ENCODE measurements at regions not wholly inside any gene's neighbourhood (a gene's known extent, or its start where the extent isn't known, plus 50 kb on each side); places are given as distances from the start of the nearest gene placed in this dataset.

GRCh38 chr3:71893702-71894479 lies 108.9 kb upstream of the PROK2 start:
- TF ChIP-seq, protein P1, sequence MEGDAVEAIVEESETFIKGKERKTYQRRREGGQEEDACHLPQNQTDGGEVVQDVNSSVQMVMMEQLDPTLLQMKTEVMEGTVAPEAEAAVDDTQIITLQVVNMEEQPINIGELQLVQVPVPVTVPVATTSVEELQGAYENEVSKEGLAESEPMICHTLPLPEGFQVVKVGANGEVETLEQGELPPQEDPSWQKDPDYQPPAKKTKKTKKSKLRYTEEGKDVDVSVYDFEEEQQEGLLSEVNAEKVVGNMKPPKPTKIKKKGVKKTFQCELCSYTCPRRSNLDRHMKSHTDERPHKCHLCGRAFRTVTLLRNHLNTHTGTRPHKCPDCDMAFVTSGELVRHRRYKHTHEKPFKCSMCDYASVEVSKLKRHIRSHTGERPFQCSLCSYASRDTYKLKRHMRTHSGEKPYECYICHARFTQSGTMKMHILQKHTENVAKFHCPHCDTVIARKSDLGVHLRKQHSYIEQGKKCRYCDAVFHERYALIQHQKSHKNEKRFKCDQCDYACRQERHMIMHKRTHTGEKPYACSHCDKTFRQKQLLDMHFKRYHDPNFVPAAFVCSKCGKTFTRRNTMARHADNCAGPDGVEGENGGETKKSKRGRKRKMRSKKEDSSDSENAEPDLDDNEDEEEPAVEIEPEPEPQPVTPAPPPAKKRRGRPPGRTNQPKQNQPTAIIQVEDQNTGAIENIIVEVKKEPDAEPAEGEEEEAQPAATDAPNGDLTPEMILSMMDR (conservative IDR thresholded peaks at IDR 0.05; ENCODE audit: low read depth, low read length), result no peak
- DNase-seq (ENCODE audit: low read depth), result no peak
- no peak overlapping the region for H3K4me3 ChIP-seq (ENCODE audit: low read depth, low read length)

DNA sequence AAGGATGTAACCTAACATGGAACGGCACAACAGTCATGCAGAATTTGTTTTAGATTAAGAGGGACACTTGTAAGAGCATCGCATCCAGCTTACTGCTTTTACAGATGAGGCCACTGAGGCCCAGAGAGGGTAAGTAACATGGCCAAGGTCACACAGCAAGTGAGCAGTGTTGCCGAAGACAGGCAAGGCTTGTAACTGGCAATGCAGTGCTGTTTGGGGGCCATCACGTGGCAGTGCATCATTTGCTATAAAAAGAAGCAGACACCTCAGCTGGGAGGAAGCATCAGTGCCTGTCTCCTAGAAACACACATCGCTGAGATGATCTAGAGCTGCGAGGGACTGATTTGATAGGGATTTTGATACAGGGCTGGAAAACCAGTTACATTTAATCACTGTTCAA lies 108.2 kb upstream of the PROK2 start:
- no peak for DNase-seq (ENCODE audit: low read depth)
- TF ChIP-seq, protein P1 (conservative IDR thresholded peaks at IDR 0.05; ENCODE audit: low read depth, low read length), result no peak
- H3K4me3 ChIP-seq (ENCODE audit: low read depth, low read length), result no peak overlapping the region

- TF ChIP-seq, protein P1 (conservative IDR thresholded peaks at IDR 0.05; ENCODE audit: low read depth, low read length), result no peak
- no peak for DNase-seq (ENCODE audit: low read depth)
- H3K4me3 ChIP-seq (ENCODE audit: low read depth, low read length), result no peak overlapping the region
Measured at GRCh38 chr3:71891483-71891882, 106.5 kb upstream of the PROK2 start.

DNA sequence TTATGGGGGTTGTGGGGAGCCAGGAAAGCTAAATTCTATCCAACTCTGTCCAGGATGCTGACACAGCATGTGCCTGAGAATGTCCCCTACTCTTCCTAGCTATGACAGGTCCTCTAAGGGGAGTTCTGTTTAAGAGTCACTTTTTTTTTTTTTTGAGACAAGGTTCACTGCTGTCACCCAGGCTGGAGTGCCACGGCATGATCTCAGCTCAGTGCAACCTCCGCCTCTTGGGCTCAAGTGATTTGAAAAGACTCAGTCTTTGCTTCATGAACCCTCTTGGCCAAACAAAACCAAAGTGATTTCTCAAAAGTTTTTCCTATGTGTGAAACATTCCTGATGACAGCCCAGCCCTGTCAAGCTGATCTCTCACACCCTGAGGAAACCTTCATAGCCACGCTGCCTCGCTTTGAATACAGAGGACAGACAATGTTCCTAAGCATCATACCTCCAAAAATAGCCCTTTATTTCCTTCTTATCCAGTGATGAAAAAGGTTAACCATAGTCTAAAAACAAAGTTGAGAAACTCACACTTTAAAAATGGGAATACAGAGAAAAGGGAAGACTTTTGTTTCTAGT lies 105.5 kb upstream of the PROK2 start:
- TF ChIP-seq, protein P1 (conservative IDR thresholded peaks at IDR 0.05; ENCODE audit: low read depth, low read length), result no peak
- no peak for DNase-seq (ENCODE audit: low read depth)
- no peak overlapping the region for H3K4me3 ChIP-seq (ENCODE audit: low read depth, low read length)

GRCh38 chr3:71887256-71887655 lies 102.3 kb upstream of the PROK2 start:
- TF ChIP-seq, protein P1 (conservative IDR thresholded peaks at IDR 0.05; ENCODE audit: low read depth, low read length), result no peak
- no peak for DNase-seq (ENCODE audit: low read depth)
- H3K4me3 ChIP-seq (ENCODE audit: low read depth, low read length), result no peak overlapping the region

DNA sequence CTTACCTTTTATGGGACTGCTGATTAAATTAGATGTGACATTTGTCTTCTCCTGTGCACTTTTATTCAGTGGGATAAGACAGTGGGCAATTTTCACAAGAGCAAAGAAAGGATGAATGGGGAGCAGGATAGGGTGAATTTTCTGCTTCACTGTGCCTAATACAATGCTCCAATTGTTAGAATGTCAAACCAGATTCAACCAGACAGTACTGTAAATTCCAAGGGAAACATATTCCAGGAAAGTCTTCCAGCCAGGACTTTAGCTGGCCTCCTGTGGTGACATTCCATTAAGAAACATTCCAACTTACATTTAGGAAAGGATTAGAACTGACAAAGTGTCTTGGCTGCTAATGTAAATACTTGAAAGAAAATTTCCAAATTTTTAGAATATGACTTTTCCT lies 100.1 kb upstream of the PROK2 start:
- H3K4me3 ChIP-seq (ENCODE audit: low read depth, low read length), result no peak overlapping the region
- no peak for DNase-seq (ENCODE audit: low read depth)
- TF ChIP-seq, protein P1 (conservative IDR thresholded peaks at IDR 0.05; ENCODE audit: low read depth, low read length), result no peak

GRCh38 chr3:71881732-71882131 lies 96.8 kb upstream of the PROK2 start:
- TF ChIP-seq, protein P1 (conservative IDR thresholded peaks at IDR 0.05; ENCODE audit: low read depth, low read length), result no peak
- DNase-seq (ENCODE audit: low read depth), result no peak
- no peak overlapping the region for H3K4me3 ChIP-seq (ENCODE audit: low read depth, low read length)

Measured in choroid plexus epithelial cell (primary cell).